Stomach (tissue), 4 donors: ENCODE measurements at regions not wholly inside any gene's neighbourhood (a gene's known extent, or its start where the extent isn't known, plus 50 kb on each side); places are given as distances from the start of the nearest gene placed in this dataset.

Experiments
- CTCF ChIP-seq, 7 experiments: fragments of 450-650 bp in 4 of 7; fragments of 200-600 bp in 3 of 7; sonication (generic) in 3 of 7; IDR thresholded peaks; one replicate each; pipeline ENCODE4 v1.5.1; 2016 to 2019; ENCODE audit warnings: antibody characterized with exemption in 7 of 7, control low read depth in 2 of 7, mild to moderate bottlenecking in 1 of 7
- POLR2A ChIP-seq, 4 donors: fragments of 450-650 bp; IDR thresholded peaks; one replicate each; pipeline ENCODE4 v1.6.1; 2016; ENCODE audit warnings: antibody characterized with exemption in 4 of 4, control low read depth in 2 of 4, mild to moderate bottlenecking in 1 of 4, moderate library complexity in 1 of 4

GRCh38 chr11:15481871-15482270 lies 367.1 kb downstream of the INSC start:
- TF ChIP-seq POLR2A (IDR thresholded peaks at IDR 0.05), result no peak
- no peak for TF ChIP-seq CTCF (IDR thresholded peaks at IDR 0.05)
